Right lung (tissue), 2 donors: ENCODE measurements at regions not wholly inside any gene's neighbourhood (a gene's known extent, or its start where the extent isn't known, plus 50 kb on each side); places are given as distances from the start of the nearest gene placed in this dataset.
A peak's percentile ranks its signal among the peaks of the same experiment; 100 is the strongest.
"Not testable (repeated sequence)": the region's sequence is repeated elsewhere in the genome, so short reads cannot be mapped to it uniquely, and the experiment has no call there.

Experiments used
- DNase-seq, 2 donors: peaks; one replicate each; pipeline ENCODE4 v3.0.0-alpha.2; 2013

GRCh38 chr5:96101358-96102089 is 139.9 kb upstream of the ELL2 start:
- DNase-seq = no peak

- not testable (repeated sequence) for DNase-seq
These were observed 135.8 kb upstream of the ELL2 start for GRCh38 chr5:96097488-96097887.

GRCh38 chr5:96096724-96097123 is 135.1 kb upstream of the ELL2 start:
- no peak for DNase-seq

- DNase-seq = peak in 1 of 2 donors; percentile 13
These were observed 133.3 kb upstream of the ELL2 start for GRCh38 chr5:96094904-96095303.

- DNase-seq = no peak
These were observed 132.3 kb upstream of the ELL2 start for GRCh38 chr5:96093890-96094381.

GRCh38 chr5:96093340-96093739 is 131.7 kb upstream of the ELL2 start:
- no peak for DNase-seq

GRCh38 chr5:96091874-96092273 is 130.2 kb upstream of the ELL2 start:
- no peak for DNase-seq

GRCh38 chr5:96090215-96090614 is 128.6 kb upstream of the ELL2 start:
- no peak for DNase-seq

- DNase-seq = no peak
These were observed 127.3 kb upstream of the ELL2 start for GRCh38 chr5:96088706-96089498.

GRCh38 chr5:96087939-96088338 is 126.3 kb upstream of the ELL2 start:
- no peak for DNase-seq

GRCh38 chr5:96084874-96085506 is 123.3 kb upstream of the ELL2 start:
- no peak for DNase-seq

- DNase-seq = no peak
These were observed 121.8 kb upstream of the ELL2 start for GRCh38 chr5:96083361-96083881.

GRCh38 chr5:96081276-96081858 is 119.7 kb upstream of the ELL2 start:
- DNase-seq = no peak

GRCh38 chr5:96080557-96080956 is 118.9 kb upstream of the ELL2 start:
- no peak for DNase-seq

- DNase-seq = no peak
These were observed 118.3 kb upstream of the ELL2 start for GRCh38 chr5:96079962-96080361.

- no peak for DNase-seq
These were observed 117.4 kb upstream of the ELL2 start for GRCh38 chr5:96079075-96079474.

- DNase-seq = no peak
These were observed 114.8 kb upstream of the ELL2 start for GRCh38 chr5:96076451-96076850.

GRCh38 chr5:96075579-96076289 is 114.1 kb upstream of the ELL2 start:
- no peak for DNase-seq

- DNase-seq = no peak
These were observed 113.2 kb upstream of the ELL2 start for GRCh38 chr5:96074870-96075269.

GRCh38 chr5:96074460-96074859 is 112.8 kb upstream of the ELL2 start:
- no peak for DNase-seq

- DNase-seq = no peak
These were observed 111.1 kb upstream of the ELL2 start for GRCh38 chr5:96072791-96073165.
